ENCODE measurements at regions not wholly inside any gene's neighbourhood (a gene's known extent, or its start where the extent isn't known, plus 50 kb on each side); places are given as distances from the start of the nearest gene placed in this dataset.

DNA sequence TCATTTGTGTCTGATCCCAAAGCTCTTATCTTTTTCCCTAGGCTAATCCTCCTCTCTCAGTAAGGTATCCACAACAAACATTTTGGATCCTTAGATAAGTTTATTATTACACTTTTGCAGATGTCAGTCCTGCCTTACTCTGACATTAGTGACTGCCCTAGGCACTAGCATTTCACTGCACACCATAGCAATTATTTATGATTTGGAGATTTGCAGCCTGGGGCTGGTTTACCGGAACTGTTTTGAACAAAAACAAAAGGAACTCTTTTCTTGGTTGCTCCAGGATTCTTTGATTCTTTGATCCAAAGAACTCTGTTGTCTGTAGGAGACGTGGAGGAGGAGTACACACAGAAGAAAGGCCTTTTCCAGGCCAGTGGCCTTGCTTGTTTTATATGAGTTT, 80.4 kb downstream of the EDNRB start:
- H3K4me1 ChIP-seq: peaks cover 5 to 11% (median 9%) of the 10 kb centered on the region in 4 donors
- WGBS: 88% methylated on average over 2 of the region's 2 CpGs
- H3K27ac ChIP-seq (replicated peaks in 1 of 4): no peak overlapping the region
- no peak for DNase-seq (ENCODE audit: extremely low spot score)
- H3K4me3 ChIP-seq: no peak overlapping the region
- TF ChIP-seq CTCF (IDR thresholded peaks at IDR 0.05) (no peak), POLR2AphosphoS5 (IDR thresholded peaks at IDR 0.05) (no peak)
- no peaks in the 10 kb centered on the region for H3K9me3 ChIP-seq
- intact Hi-C loops (cut with DNase I): no loop called here
- no peaks in the 10 kb centered on the region for H3K27me3 ChIP-seq
- no peaks in the 10 kb centered on the region for H3K36me3 ChIP-seq

DNA sequence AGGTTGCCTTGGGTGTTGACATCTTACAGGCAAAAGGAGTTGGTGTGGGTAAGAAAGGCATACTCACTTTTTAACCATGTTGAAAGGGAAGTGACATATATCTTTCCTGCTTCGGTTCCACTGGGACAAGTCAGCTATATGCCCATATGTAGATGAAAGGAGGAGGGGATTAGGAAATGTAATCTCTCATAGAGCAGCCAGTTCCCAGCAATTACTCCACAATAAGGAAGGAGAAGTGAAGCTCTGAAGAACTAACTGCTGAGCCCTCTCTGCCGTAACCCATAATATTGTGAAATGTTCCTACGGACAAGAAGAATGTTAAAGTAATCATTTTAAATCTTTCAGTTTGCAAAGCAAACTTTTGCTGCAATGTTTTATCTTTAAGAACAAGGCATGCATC, 82.2 kb downstream of the EDNRB start:
- intact Hi-C loops (cut with DNase I): no loop called here
- H3K27ac ChIP-seq (replicated peaks in 1 of 4): no peak overlapping the region
- H3K36me3 ChIP-seq: no peaks in the 10 kb centered on the region
- peaks cover 6 to 19% (median 16%) of the 10 kb centered on the region in 4 donors for H3K4me1 ChIP-seq
- TF ChIP-seq EP300 (IDR thresholded peaks at IDR 0.05) (no peak), CTCF (IDR thresholded peaks at IDR 0.05) (no peak), POLR2A (IDR thresholded peaks at IDR 0.05; ENCODE audit: low read depth) (no peak), POLR2AphosphoS5 (IDR thresholded peaks at IDR 0.05) (no peak)
- 74% methylated on average over 3 of the region's 3 CpGs for WGBS
- no peak for DNase-seq (ENCODE audit: extremely low spot score)
- no peaks in the 10 kb centered on the region for H3K9me3 ChIP-seq
- no peaks in the 10 kb centered on the region for H3K27me3 ChIP-seq
- H3K4me3 ChIP-seq: no peak overlapping the region

DNA sequence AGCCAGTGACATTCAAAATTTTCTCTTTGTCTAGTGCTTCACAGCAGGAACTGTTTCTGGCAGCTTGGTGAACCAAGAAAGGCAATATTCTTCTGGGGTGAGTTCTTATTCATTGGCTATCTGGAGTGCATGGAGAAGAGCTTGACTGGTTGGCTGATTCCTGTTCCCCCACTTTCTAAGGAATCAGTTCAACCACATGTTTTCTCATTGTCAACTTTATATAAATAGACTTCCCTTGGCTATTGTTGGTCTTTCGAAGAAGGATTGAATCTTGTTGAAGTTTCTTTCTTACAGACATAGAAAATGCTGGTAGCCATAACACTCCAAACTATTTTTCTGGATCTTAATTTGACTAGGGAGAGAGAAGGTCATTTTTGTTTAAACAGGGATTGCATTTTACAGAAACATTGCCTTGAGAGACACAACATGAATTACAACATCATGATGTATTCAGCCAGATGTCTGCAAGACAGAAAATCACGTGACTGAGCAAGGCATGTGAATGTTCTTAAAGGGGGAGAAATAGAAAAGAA, 85.2 kb downstream of the EDNRB start:
- WGBS: 11% methylated on average over 2 of the region's 2 CpGs
- no peaks in the 10 kb centered on the region for H3K9me3 ChIP-seq
- H3K36me3 ChIP-seq: no peaks in the 10 kb centered on the region
- no peak for DNase-seq (ENCODE audit: extremely low spot score)
- intact Hi-C loops (cut with DNase I): no loop called here
- no peak overlapping the region for H3K4me3 ChIP-seq
- TF ChIP-seq EP300 (IDR thresholded peaks at IDR 0.05) (no peak), POLR2AphosphoS5 (IDR thresholded peaks at IDR 0.05) (peak in 1 of 2 donors; percentile 27), CTCF (IDR thresholded peaks at IDR 0.05) (no peak), POLR2A (IDR thresholded peaks at IDR 0.05; ENCODE audit: low read depth) (no peak)
- peak overlapping the region; percentile 19 to 64 (median 50) for H3K27ac ChIP-seq (replicated peaks in 1 of 4)
- no peaks in the 10 kb centered on the region for H3K27me3 ChIP-seq
- peaks cover 6 to 19% (median 16%) of the 10 kb centered on the region in 4 donors for H3K4me1 ChIP-seq

DNA sequence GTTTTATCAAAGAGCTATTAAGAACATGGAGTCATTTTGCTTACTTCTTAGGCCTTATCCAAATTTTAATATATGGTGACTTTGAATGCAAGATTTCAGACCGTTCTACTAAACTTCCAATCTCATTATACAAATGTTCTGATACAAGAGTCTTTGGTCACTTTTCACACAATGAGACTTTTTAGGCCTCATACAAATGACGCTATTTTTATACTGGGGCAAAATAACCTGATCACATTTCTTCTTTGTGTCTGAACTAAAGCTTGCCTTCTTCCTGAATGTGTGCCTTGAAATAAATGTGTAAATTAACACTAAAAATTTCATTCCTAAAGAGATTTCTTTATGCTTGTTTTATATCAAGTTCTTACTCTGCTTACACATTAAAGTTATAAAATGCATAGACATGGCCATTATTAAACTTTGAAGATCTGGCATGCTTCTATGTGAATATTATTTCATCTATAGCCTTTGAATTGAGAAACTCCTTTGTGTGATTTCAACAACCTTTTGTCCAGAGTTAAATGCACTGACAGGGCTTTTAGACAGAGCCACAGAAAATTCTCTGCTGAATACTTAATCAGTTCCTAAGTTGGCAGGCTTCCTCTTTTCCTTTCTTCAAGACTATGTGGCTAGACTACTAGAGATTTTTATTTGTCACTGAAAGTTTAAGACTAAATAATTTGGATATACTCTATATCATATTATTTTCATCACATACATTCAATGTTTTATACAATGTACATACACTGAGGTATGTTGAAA, 86.1 kb downstream of the EDNRB start:
- H3K36me3 ChIP-seq: no peaks in the 10 kb centered on the region
- TF ChIP-seq EP300 (IDR thresholded peaks at IDR 0.05) (no peak), POLR2AphosphoS5 (IDR thresholded peaks at IDR 0.05) (no peak), POLR2A (IDR thresholded peaks at IDR 0.05; ENCODE audit: low read depth) (no peak), CTCF (IDR thresholded peaks at IDR 0.05) (no peak)
- intact Hi-C loops (cut with DNase I): no loop called here
- 88% methylated on average over 2 of the region's 2 CpGs for WGBS
- no peak for DNase-seq (ENCODE audit: extremely low spot score)
- H3K27ac ChIP-seq (replicated peaks in 1 of 4): no peak overlapping the region
- H3K27me3 ChIP-seq: no peaks in the 10 kb centered on the region
- peaks cover 6 to 19% (median 16%) of the 10 kb centered on the region in 4 donors for H3K4me1 ChIP-seq
- H3K9me3 ChIP-seq: no peaks in the 10 kb centered on the region
- no peak overlapping the region for H3K4me3 ChIP-seq

Data from esophagus muscularis mucosa (tissue), 4 donors.